H1 (cell line): ENCODE measurements at regions not wholly inside any gene's neighbourhood (a gene's known extent, or its start where the extent isn't known, plus 50 kb on each side); places are given as distances from the start of the nearest gene placed in this dataset.

Experiments
- EP300 ChIP-seq, 2 experiments: IDR thresholded peaks; 1 replicate in 1 of 2; 2 replicates in 1 of 2; pipeline ENCODE4 v1.6.1; 2011 to 2012; ENCODE audit warnings: low read depth in 2 of 2, low read length in 2 of 2, mild to moderate bottlenecking in 2 of 2, borderline replicate concordance in 1 of 2, inconsistent platforms in 1 of 2, moderate library complexity in 1 of 2
- EZH2 ChIP-seq: fragments of 200-600 bp; sonication (generic); IDR thresholded peaks from 2 replicates; pipeline ENCODE4 v1.7.1; 2012; ENCODE audit warnings: low read depth, mild to moderate bottlenecking, moderate library complexity, low read length, inconsistent platforms; ENCODE audit not compliant: severe bottlenecking
- JUND ChIP-seq: IDR thresholded peaks from 2 replicates; pipeline ENCODE4 v1.6.1; 2011; ENCODE audit warnings: mild to moderate bottlenecking, improper control_type of control experiment, low read length
- POLR2A ChIP-seq, 2 experiments: IDR thresholded peaks; 1 replicate in 1 of 2; 2 replicates in 1 of 2; pipeline ENCODE4 v1.6.1; 2011; ENCODE audit warnings: low read depth in 2 of 2, low read length in 2 of 2, mild to moderate bottlenecking in 2 of 2; ENCODE audit errors: control extremely low read depth in 1 of 2
- POLR2AphosphoS5 ChIP-seq: IDR thresholded peaks from 2 replicates; pipeline ENCODE4 v1.6.1; 2011; ENCODE audit warnings: low read depth, low read length
- SIN3A ChIP-seq, 2 experiments: IDR thresholded peaks in 1 of 2; conservative IDR thresholded peaks in 1 of 2; 2 replicates each; pipeline ENCODE4 v1.6.1; 2011 to 2012; ENCODE audit warnings: low read length in 2 of 2, improper control_type of control experiment in 1 of 2, low read depth in 1 of 2, mild to moderate bottlenecking in 1 of 2
- SP1 ChIP-seq: IDR thresholded peaks from 2 replicates; pipeline ENCODE4 v1.6.1; 2011; ENCODE audit warnings: low read depth, low read length
- SP2 ChIP-seq: IDR thresholded peaks from 2 replicates; pipeline ENCODE4 v1.6.1; 2012; ENCODE audit warnings: mild to moderate bottlenecking, low read length, inconsistent platforms
- TBP ChIP-seq: IDR thresholded peaks from 2 replicates; pipeline ENCODE4 v1.6.1; 2011; ENCODE audit warnings: low read depth, low read length, improper control_type of control experiment
- ZNF274 ChIP-seq: IDR thresholded peaks from 2 replicates; pipeline ENCODE4 v1.7.0; 2012; ENCODE audit warnings: low read length, borderline replicate concordance; ENCODE audit errors: extremely low read depth
- TF ChIP-seq, protein P1 (sequence below): IDR thresholded peaks from 2 replicates; pipeline ENCODE4 v1.6.1; 2012; ENCODE audit warnings: inconsistent platforms
- TF ChIP-seq, protein P2 (sequence below), 3 experiments: IDR thresholded peaks; 1 replicate in 2 of 3; 2 replicates in 1 of 3; pipeline versions ENCODE4 v1.5.1 to v1.6.1; 2011; ENCODE audit warnings: low read length in 3 of 3, mild to moderate bottlenecking in 3 of 3, inconsistent platforms in 2 of 3, low read depth in 1 of 3, moderate library complexity in 1 of 3; ENCODE audit not compliant: insufficient read depth in 1 of 3; ENCODE audit errors: control extremely low read depth in 1 of 3
- TF ChIP-seq, protein P3 (sequence below): IDR thresholded peaks from 2 replicates; pipeline ENCODE4 v1.6.1; 2011; ENCODE audit warnings: low read depth, mild to moderate bottlenecking, low read length; ENCODE audit not compliant: insufficient read depth
- TF ChIP-seq, protein P4 (sequence below): IDR thresholded peaks from 2 replicates; pipeline ENCODE4 v1.6.1; 2011; ENCODE audit warnings: low read length, improper control_type of control experiment

DNA sequence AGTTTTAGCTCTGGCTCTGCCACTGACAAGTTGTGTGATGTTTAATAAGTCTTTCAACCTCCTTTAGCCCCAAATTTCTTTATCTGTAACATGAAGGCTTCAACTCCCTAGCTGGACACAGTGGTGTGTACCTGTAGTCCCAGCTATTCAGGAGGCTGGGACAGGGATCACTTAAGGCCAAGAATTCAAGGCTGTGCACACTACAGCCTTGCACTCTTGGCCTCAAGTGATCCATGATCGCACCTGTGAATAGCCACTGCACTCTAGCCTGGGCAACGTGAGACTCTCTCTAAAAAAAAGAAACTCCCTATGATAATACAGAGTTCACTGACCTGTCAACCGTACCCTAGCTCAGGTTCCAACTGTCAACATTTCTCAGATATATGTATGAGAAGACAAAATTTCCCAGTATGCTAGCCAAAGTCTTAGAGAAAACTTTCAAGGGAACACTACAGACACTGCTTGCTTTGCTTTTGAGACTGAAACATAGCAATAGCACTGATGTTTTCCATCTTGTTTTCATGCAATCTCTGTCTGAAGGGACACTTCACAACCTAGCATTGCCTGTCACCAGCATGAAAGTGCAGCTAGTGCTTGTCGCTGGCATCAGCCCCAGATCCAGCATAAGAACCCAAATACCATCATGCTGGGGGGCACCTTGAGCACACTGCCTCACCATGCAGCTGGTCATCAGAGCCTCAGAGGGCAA is 51.6 kb upstream of the PTPN13 start:
- no peak for TF ChIP-seq EZH2
- TF ChIP-seq TBP, result no peak
- TF ChIP-seq, protein P1, sequence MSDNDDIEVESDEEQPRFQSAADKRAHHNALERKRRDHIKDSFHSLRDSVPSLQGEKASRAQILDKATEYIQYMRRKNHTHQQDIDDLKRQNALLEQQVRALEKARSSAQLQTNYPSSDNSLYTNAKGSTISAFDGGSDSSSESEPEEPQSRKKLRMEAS, result no peak
- no peak for TF ChIP-seq EP300 (IDR thresholded peaks at IDR 0.05; ENCODE audit: borderline replicate concordance in 1 of 2, low read depth in 2 of 2, low read length in 2 of 2)
- no peak for TF ChIP-seq POLR2AphosphoS5
- no peak for TF ChIP-seq POLR2A (IDR thresholded peaks at IDR 0.05; ENCODE audit: control extremely low read depth in 1 of 2, low read depth in 2 of 2, low read length in 2 of 2)
- TF ChIP-seq, protein P2, sequence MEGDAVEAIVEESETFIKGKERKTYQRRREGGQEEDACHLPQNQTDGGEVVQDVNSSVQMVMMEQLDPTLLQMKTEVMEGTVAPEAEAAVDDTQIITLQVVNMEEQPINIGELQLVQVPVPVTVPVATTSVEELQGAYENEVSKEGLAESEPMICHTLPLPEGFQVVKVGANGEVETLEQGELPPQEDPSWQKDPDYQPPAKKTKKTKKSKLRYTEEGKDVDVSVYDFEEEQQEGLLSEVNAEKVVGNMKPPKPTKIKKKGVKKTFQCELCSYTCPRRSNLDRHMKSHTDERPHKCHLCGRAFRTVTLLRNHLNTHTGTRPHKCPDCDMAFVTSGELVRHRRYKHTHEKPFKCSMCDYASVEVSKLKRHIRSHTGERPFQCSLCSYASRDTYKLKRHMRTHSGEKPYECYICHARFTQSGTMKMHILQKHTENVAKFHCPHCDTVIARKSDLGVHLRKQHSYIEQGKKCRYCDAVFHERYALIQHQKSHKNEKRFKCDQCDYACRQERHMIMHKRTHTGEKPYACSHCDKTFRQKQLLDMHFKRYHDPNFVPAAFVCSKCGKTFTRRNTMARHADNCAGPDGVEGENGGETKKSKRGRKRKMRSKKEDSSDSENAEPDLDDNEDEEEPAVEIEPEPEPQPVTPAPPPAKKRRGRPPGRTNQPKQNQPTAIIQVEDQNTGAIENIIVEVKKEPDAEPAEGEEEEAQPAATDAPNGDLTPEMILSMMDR (IDR thresholded peaks at IDR 0.05; ENCODE audit: control extremely low read depth in 1 of 3, insufficient read depth in 1 of 3, low read depth in 1 of 3, low read length in 3 of 3), result no peak
- no peak for TF ChIP-seq SP1
- TF ChIP-seq ZNF274, result no peak
- no peak for TF ChIP-seq JUND
- TF ChIP-seq, protein P3, sequence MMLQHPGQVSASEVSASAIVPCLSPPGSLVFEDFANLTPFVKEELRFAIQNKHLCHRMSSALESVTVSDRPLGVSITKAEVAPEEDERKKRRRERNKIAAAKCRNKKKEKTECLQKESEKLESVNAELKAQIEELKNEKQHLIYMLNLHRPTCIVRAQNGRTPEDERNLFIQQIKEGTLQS, result no peak
- TF ChIP-seq, protein P4, sequence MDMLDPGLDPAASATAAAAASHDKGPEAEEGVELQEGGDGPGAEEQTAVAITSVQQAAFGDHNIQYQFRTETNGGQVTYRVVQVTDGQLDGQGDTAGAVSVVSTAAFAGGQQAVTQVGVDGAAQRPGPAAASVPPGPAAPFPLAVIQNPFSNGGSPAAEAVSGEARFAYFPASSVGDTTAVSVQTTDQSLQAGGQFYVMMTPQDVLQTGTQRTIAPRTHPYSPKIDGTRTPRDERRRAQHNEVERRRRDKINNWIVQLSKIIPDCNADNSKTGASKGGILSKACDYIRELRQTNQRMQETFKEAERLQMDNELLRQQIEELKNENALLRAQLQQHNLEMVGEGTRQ, result no peak
- TF ChIP-seq SP2, result no peak
- TF ChIP-seq SIN3A (conservative IDR thresholded peaks at IDR 0.05 in 1 of 2, IDR thresholded peaks at IDR 0.05 in 1 of 2; ENCODE audit: low read depth in 1 of 2, low read length in 2 of 2), result no peak
